Mesendoderm (in vitro differentiated cells): ENCODE measurements at regions not wholly inside any gene's neighbourhood (a gene's known extent, or its start where the extent isn't known, plus 50 kb on each side); places are given as distances from the start of the nearest gene placed in this dataset.

Experiments used
- DNase-seq: peaks from one replicate; pipeline ENCODE4 v3.0.0; 2013
- H2AK5ac ChIP-seq: 2 replicates; pipeline ENCODE4 v1.6.1; 2013; ENCODE audit warnings: low read length, inconsistent platforms
- H2BK120ac ChIP-seq: 2 replicates; pipeline ENCODE4 v1.6.1; 2013; ENCODE audit warnings: low read depth, mild to moderate bottlenecking, low read length, moderate library complexity, mixed read lengths
- H2BK15ac ChIP-seq: replicated peaks from 2 replicates; pipeline ENCODE4 v1.6.1; 2013; ENCODE audit warnings: low read depth, mild to moderate bottlenecking, moderate library complexity
- H2BK5ac ChIP-seq: 2 replicates; pipeline ENCODE4 v1.6.1; 2013; ENCODE audit warnings: low read length, inconsistent platforms
- H3K18ac ChIP-seq: 2 replicates; pipeline ENCODE4 v1.6.1; 2013; ENCODE audit warnings: mild to moderate bottlenecking, low read length, mixed read lengths
- H3K23ac ChIP-seq: one replicate; pipeline ENCODE4 v1.6.1; 2013; ENCODE audit warnings: low read length
- H3K27ac ChIP-seq: 2 replicates; pipeline ENCODE4 v1.5.1; 2013; ENCODE audit warnings: low read depth, mild to moderate bottlenecking, inconsistent platforms, low read length, moderate library complexity
- H3K27me3 ChIP-seq: 2 replicates; pipeline ENCODE4 v1.6.1; 2013; ENCODE audit warnings: low read length, control low read depth, mild to moderate bottlenecking, inconsistent platforms; ENCODE audit not compliant: insufficient read depth, poor library complexity
- H3K36me3 ChIP-seq: 2 replicates; pipeline ENCODE4 v1.6.1; 2013; ENCODE audit warnings: low read length, inconsistent platforms; ENCODE audit not compliant: control insufficient read depth, insufficient read depth
- H3K4ac ChIP-seq: one replicate; pipeline ENCODE4 v1.6.1; 2013; ENCODE audit warnings: low read depth, mild to moderate bottlenecking, low read length, moderate library complexity
- H3K4me1 ChIP-seq: 2 replicates; pipeline ENCODE4 v1.6.1; 2013; ENCODE audit warnings: low read depth, low read length, inconsistent platforms; ENCODE audit not compliant: control insufficient read depth
- H3K4me2 ChIP-seq: 2 replicates; pipeline ENCODE4 v1.6.1; 2013; ENCODE audit warnings: low read length
- H3K4me3 ChIP-seq: 2 replicates; pipeline ENCODE4 v1.5.1; 2013; ENCODE audit warnings: mild to moderate bottlenecking, low read length
- H3K56ac ChIP-seq: one replicate; pipeline ENCODE4 v1.6.1; 2013; ENCODE audit warnings: low read length
- H3K79me1 ChIP-seq: 2 replicates; pipeline ENCODE4 v1.6.1; 2013; ENCODE audit warnings: low read length, inconsistent platforms
- H3K79me2 ChIP-seq: 2 replicates; pipeline ENCODE4 v1.6.1; 2013; ENCODE audit warnings: mild to moderate bottlenecking, low read length; ENCODE audit not compliant: control insufficient read depth, insufficient read depth
- H3K9ac ChIP-seq: 2 replicates; pipeline ENCODE4 v1.6.1; 2013; ENCODE audit warnings: low read length, inconsistent platforms
- H4K5ac ChIP-seq: one replicate; pipeline ENCODE4 v1.6.1; 2013; ENCODE audit warnings: low read length
- H4K8ac ChIP-seq: one replicate; pipeline ENCODE4 v1.6.1; 2013; ENCODE audit warnings: low read depth, mild to moderate bottlenecking, control low read depth, low read length, moderate library complexity
- WGBS: extraction: QIAGEN DNeasy Blood & Tissue Kit; methylation state at CpG from one replicate; pipeline ENCODE4 v1.1.7; 2013; ENCODE audit warnings: low lambda C conversion rate, missing lambda C conversion rate; ENCODE audit not compliant: insufficient coverage; ENCODE audit errors: extremely low coverage; 5-methylcytosine and 5-hydroxymethylcytosine counted together

DNA sequence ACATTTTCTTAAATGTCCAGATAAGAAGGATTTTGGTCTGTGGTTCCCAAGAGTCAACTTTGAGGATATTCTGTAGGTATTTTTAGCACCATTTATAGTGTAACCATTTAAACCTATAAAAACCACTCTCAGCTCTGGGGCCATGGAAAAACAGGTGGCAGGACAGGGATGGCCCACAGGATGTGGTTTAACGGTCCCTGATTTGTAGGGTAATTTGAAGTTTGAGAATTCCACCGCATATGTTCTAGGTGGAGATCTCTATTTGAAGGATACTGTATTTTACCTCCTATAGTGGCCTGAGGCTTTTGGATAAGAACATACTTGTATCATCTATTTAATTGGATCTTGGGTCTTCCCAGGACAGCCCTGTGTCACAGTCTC, 62.4 kb upstream of the IGLL5 start:
- Histone ChIP-seq H3K36me3 (no peaks in the 10 kb centered on the region), H3K4me2 (no peak overlapping the region), H2BK120ac (no peak overlapping the region), H3K4ac (no peak overlapping the region), H2BK5ac (no peak overlapping the region), H3K56ac (no peak overlapping the region), H3K27me3 (no peaks in the 10 kb centered on the region), H3K4me3 (no peak overlapping the region), H3K4me1 (no peaks in the 10 kb centered on the region), H2BK15ac (no peak overlapping the region), H4K5ac (no peak overlapping the region), H3K9ac (no peak overlapping the region), H2AK5ac (no peak overlapping the region), H3K79me1 (no peaks in the 10 kb centered on the region), H4K8ac (no peak overlapping the region), H3K79me2 (no peaks in the 10 kb centered on the region), H3K18ac (no peak overlapping the region), H3K27ac (no peak overlapping the region), H3K23ac (no peak overlapping the region)
- WGBS: no CpG with 5 or more reads among the region's 2 CpGs
- no peak for DNase-seq

DNA sequence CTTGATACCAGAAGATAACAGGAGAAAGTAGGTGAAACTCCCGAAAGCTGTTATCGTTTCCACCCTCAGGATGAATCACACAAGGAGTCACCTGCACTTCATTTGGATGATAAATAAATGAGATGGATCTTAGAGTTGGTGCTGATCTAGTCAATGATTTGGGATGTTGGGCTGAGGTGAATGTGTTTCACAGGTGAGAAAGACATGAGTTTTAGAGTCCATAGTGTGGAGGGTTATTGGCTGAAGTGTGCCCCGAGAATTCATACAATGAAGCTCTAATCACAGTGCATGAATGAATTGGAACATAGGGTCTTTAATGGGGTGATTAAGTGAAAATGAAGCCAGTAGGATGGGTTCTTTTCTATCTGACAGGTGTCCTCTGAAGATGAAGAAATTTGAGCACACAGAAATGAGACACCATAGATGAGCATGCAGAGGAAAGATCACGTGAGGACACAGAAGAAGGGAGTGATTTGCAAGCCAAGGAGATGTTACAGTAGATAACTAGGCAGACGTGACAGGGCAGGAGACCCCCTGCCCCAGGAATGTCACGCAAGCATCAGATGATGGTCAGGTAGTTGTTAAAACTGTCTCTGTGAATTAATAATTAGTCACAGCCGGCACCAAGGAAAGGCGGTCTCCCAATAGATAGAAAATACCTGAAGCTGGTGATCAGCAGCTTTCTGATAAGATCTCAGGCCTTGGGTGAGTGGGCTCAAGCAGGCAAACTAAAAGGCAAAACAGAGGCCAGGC, 60.3 kb upstream of the IGLL5 start:
- DNase-seq: peak; percentile 3
- no peak overlapping the region for H3K18ac ChIP-seq
- no peak overlapping the region for H3K4me3 ChIP-seq
- H3K79me2 ChIP-seq: no peaks in the 10 kb centered on the region
- H3K4me2 ChIP-seq: no peak overlapping the region
- H3K4ac ChIP-seq: no peak overlapping the region
- H2AK5ac ChIP-seq: no peak overlapping the region
- no peak overlapping the region for H3K23ac ChIP-seq
- no peaks in the 10 kb centered on the region for H3K36me3 ChIP-seq
- H2BK5ac ChIP-seq: no peak overlapping the region
- no peak overlapping the region for H4K8ac ChIP-seq
- no peak overlapping the region for H2BK120ac ChIP-seq
- no peak overlapping the region for H4K5ac ChIP-seq
- no peaks in the 10 kb centered on the region for H3K79me1 ChIP-seq
- no peak overlapping the region for H3K56ac ChIP-seq
- H3K27me3 ChIP-seq: no peaks in the 10 kb centered on the region
- no peaks in the 10 kb centered on the region for H3K4me1 ChIP-seq
- no peak overlapping the region for H3K27ac ChIP-seq
- no CpG with 5 or more reads among the region's 8 CpGs for whole genome bisulfite sequencing
- no peak overlapping the region for H2BK15ac ChIP-seq
- H3K9ac ChIP-seq: no peak overlapping the region

DNA sequence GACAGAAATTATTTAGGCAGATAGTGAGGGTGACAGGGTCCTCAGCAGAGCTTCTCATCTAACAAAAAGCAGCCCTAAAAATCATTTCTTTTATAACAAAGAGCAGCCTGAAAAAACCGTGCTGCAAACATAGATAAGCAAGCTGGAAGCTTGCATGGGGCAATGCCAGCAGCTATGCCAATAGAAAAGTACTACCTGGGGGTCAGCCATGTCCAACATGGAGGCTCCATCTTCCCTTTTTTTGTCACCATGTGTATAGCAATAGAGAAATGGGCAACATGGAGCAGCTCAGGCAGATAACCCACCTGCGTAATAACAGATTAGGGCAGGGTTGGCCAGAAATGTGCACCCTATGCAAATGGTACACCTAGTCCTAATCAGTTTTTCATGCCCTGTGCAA, 57.4 kb upstream of the IGLL5 start:
- no peak overlapping the region for H2BK5ac ChIP-seq
- H3K4me1 ChIP-seq: no peaks in the 10 kb centered on the region
- no peak overlapping the region for H3K18ac ChIP-seq
- no CpG with 5 or more reads among the region's 2 CpGs for WGBS
- no peak overlapping the region for H3K23ac ChIP-seq
- no peak overlapping the region for H3K4ac ChIP-seq
- H3K9ac ChIP-seq: no peak overlapping the region
- no peak for DNase-seq
- H3K27ac ChIP-seq: no peak overlapping the region
- H2BK15ac ChIP-seq: no peak overlapping the region
- H3K4me3 ChIP-seq: no peak overlapping the region
- H3K79me2 ChIP-seq: no peaks in the 10 kb centered on the region
- no peak overlapping the region for H3K4me2 ChIP-seq
- H3K36me3 ChIP-seq: no peaks in the 10 kb centered on the region
- H4K5ac ChIP-seq: no peak overlapping the region
- no peaks in the 10 kb centered on the region for H3K79me1 ChIP-seq
- H3K56ac ChIP-seq: no peak overlapping the region
- no peak overlapping the region for H2AK5ac ChIP-seq
- no peaks in the 10 kb centered on the region for H3K27me3 ChIP-seq
- no peak overlapping the region for H2BK120ac ChIP-seq
- H4K8ac ChIP-seq: no peak overlapping the region

DNA sequence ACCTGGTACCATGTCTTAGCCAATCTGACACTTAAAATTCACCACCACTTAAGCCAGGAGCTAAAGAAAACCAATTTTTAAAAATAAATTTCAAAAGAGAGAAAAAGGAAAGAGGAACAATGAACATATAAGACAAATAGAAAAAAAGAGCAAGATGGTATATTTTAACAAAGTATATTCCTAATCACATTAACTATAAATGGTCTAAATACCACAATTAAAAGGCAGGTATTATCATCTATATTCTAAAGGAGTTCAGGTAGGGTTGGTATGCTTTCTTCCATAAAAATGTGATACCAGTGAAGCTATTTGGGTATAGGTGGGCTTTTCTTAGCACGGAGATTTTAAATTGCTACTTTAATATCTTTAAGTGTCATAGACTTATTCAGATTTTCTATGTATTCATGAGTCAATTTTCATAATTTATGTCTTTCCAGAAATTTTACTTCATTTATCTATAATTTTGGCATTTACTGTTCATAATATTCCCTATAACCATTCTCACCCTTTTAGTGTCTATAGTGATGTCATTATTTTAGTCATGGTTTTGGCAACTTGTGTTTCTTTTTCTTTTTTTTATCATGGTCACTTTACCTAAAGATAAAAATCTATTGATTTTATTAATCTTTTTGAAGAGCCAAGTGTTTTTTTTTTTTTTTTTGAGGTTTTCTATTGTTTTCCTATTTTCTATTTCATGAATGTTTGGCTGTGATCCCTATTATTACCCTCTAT, 56.5 kb upstream of the IGLL5 start:
- Histone ChIP-seq H3K36me3 (no peaks in the 10 kb centered on the region), H3K56ac (no peak overlapping the region), H3K4me3 (no peak overlapping the region), H2BK5ac (no peak overlapping the region), H3K79me1 (no peaks in the 10 kb centered on the region), H2BK120ac (no peak overlapping the region), H3K18ac (no peak overlapping the region), H4K5ac (no peak overlapping the region), H3K27me3 (no peaks in the 10 kb centered on the region), H3K79me2 (no peaks in the 10 kb centered on the region), H4K8ac (no peak overlapping the region), H2BK15ac (no peak overlapping the region), H3K23ac (no peak overlapping the region), H2AK5ac (no peak overlapping the region), H3K9ac (no peak overlapping the region), H3K4ac (no peak overlapping the region), H3K4me1 (no peaks in the 10 kb centered on the region), H3K4me2 (no peak overlapping the region), H3K27ac (no peak overlapping the region)
- WGBS: no CpG with 5 or more reads among the region's 1 CpG
- no peak for DNase-seq

DNA sequence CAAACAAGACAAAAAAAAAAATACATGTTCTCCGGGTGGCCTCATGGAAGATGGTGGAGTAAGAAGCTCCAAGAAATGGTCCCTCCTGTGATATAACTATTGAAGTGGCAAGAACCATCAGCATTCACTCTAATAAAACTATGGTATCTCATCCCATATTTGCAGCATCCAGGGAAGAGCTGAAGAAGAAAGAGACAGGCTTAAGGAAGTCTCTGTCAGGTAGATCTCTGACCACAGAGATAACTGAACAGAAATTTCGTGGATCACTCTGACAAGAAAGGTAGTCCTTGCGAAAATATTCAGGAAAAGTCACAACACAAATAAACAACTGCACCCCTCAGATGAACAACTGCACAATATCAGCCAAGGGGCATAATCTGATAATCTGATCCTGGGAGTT, 54.6 kb upstream of the IGLL5 start:
- no CpG with 5 or more reads among the region's 3 CpGs for WGBS
- no peak overlapping the region for H3K23ac ChIP-seq
- no peaks in the 10 kb centered on the region for H3K4me1 ChIP-seq
- no peaks in the 10 kb centered on the region for H3K79me2 ChIP-seq
- H3K9ac ChIP-seq: no peak overlapping the region
- H3K18ac ChIP-seq: no peak overlapping the region
- no peak for DNase-seq
- H3K79me1 ChIP-seq: no peaks in the 10 kb centered on the region
- no peaks in the 10 kb centered on the region for H3K27me3 ChIP-seq
- H4K8ac ChIP-seq: no peak overlapping the region
- H2BK5ac ChIP-seq: no peak overlapping the region
- no peak overlapping the region for H3K27ac ChIP-seq
- H2BK15ac ChIP-seq: no peak overlapping the region
- no peak overlapping the region for H2AK5ac ChIP-seq
- no peak overlapping the region for H4K5ac ChIP-seq
- no peaks in the 10 kb centered on the region for H3K36me3 ChIP-seq
- no peak overlapping the region for H3K4me3 ChIP-seq
- H3K4ac ChIP-seq: no peak overlapping the region
- H2BK120ac ChIP-seq: no peak overlapping the region
- H3K56ac ChIP-seq: no peak overlapping the region
- no peak overlapping the region for H3K4me2 ChIP-seq
